ENCODE measurements at regions not wholly inside any gene's neighbourhood (a gene's known extent, or its start where the extent isn't known, plus 50 kb on each side); places are given as distances from the start of the nearest gene placed in this dataset.

GRCh38 chr5:102611312-102611711 lies 112.5 kb upstream of the SLCO6A1 start:
- no TSS peak for BruUV-seq (replicated peaks)

More at GRCh38 chr5:102611312-102611711, 112.5 kb upstream of the SLCO6A1 start:
- no peak for ATAC-seq (ENCODE audit: low read depth)
- no CpG with 5 or more reads among the region's 1 CpG for WGBS, 2 experiments (ENCODE audit: extremely low coverage in 2 of 2, insufficient read length in 1 of 2)
- H2BK20ac ChIP-seq (ENCODE audit: low read depth, low read length), result no peak overlapping the region
- no peak overlapping the region for H3K4ac ChIP-seq (ENCODE audit: low read depth, low read length)
- H3K4me3 ChIP-seq (ENCODE audit: insufficient read depth, low read depth, low read length), result no peak overlapping the region
- no peak overlapping the region for H4K8ac ChIP-seq (ENCODE audit: low read depth in 2 of 2, low read length in 2 of 2)
- in situ Hi-C loops (cut with MboI; ENCODE audit: low sequenced_read_pairs) (no loop called here), dilution Hi-C loops (cut with HindIII; ENCODE audit: low sequenced_read_pairs, unreplicated experiment) (no loop called here), intact Hi-C loops (cut with micrococcal nuclease) (no loop called here)
- no peak overlapping the region for H3K9ac ChIP-seq (ENCODE audit: low read depth, low read length)
- 0 out of 2 replicates have a peak, but pooled peaks cover 2% of the 10 kb centered on the region for H3K27me3 ChIP-seq (ENCODE audit: control insufficient read depth, insufficient read depth, low read length)
- no peak for DNase-seq
- H3K23ac ChIP-seq (ENCODE audit: low read depth, low read length), result no peak overlapping the region
- no peaks in the 10 kb centered on the region for H3K79me1 ChIP-seq (ENCODE audit: low read depth in 1 of 2, low read length in 2 of 2)
- H4K5ac ChIP-seq (ENCODE audit: low read depth, low read length), result no peak overlapping the region
- no peak overlapping the region for H2BK15ac ChIP-seq (ENCODE audit: low read depth, low read length)
- H3K56ac ChIP-seq (ENCODE audit: extremely low read depth, insufficient read depth, low read length), result no peak overlapping the region
- POLR2A ChIA-PET (ENCODE audit: unreplicated experiment), result no interaction called here
- no peaks in the 10 kb centered on the region for H3K9me3 ChIP-seq (ENCODE audit: control insufficient read depth, insufficient read depth, low read length)
- H4K91ac ChIP-seq (ENCODE audit: insufficient read depth, low read depth, low read length), result no peak overlapping the region
- no peak overlapping the region for H3K18ac ChIP-seq (ENCODE audit: low read depth, low read length)
- no peak overlapping the region for H3K4me2 ChIP-seq (ENCODE audit: low read depth, low read length)
- no peak overlapping the region for H2BK5ac ChIP-seq (ENCODE audit: low read depth, low read length, poor library complexity, severe bottlenecking)
- no peak overlapping the region for H2BK120ac ChIP-seq (ENCODE audit: low read depth, low read length)
- no peak for TF ChIP-seq RAD21 (IDR thresholded peaks at IDR 0.05; ENCODE audit: low read length)
- TF ChIP-seq ELK1 (IDR thresholded peaks at IDR 0.05; ENCODE audit: borderline replicate concordance, low read depth, low read length), result no peak
- TF ChIP-seq FOS (IDR thresholded peaks at IDR 0.05; ENCODE audit: low read depth, low read length), result no peak
- TF ChIP-seq CEBPB (IDR thresholded peaks at IDR 0.05; ENCODE audit: low read depth, low read length), result no peak
- TF ChIP-seq USF2 (IDR thresholded peaks at IDR 0.05; ENCODE audit: low read depth, low read length), result no peak
- TF ChIP-seq POLR2A (IDR thresholded peaks at IDR 0.05; ENCODE audit: low read depth, low read length), result no peak
- no peak for TF ChIP-seq RFX5 (IDR thresholded peaks at IDR 0.05; ENCODE audit: low read depth, low read length)
- TF ChIP-seq CHD1 (IDR thresholded peaks at IDR 0.05; ENCODE audit: low read depth, low read length), result no peak
- no peak overlapping the region for H2AK9ac ChIP-seq (replicated peaks; ENCODE audit: low read depth, low read length, poor library complexity)
- no peaks in the 10 kb centered on the region for H4K20me1 ChIP-seq (ENCODE audit: insufficient read depth, low read length)
- H3K14ac ChIP-seq (replicated peaks; ENCODE audit: low read depth, low read length), result no peak overlapping the region
- no peak overlapping the region for H2AK5ac ChIP-seq (ENCODE audit: low read depth, low read length)
- CTCF ChIA-PET, result no interaction called here
- no peaks in the 10 kb centered on the region for H3K36me3 ChIP-seq (ENCODE audit: control insufficient read depth, insufficient read depth, low read length)
- H3K4me1 ChIP-seq (ENCODE audit: control insufficient read depth, insufficient read depth, low read length), result no peaks in the 10 kb centered on the region
- no peak overlapping the region for H3K27ac ChIP-seq (ENCODE audit: insufficient read depth, low read length)
- no peak overlapping the region for H2AFZ ChIP-seq (replicated peaks; ENCODE audit: low read length, poor library complexity)
- H3K9me1 ChIP-seq (ENCODE audit: insufficient read depth, low read length), result no peaks in the 10 kb centered on the region

All from IMR-90 (cell line).